Globus pallidus (tissue), 1 donor: ENCODE measurements at regions not wholly inside any gene's neighbourhood (a gene's known extent, or its start where the extent isn't known, plus 50 kb on each side); places are given as distances from the start of the nearest gene placed in this dataset.
"Not testable (repeated sequence)": the region's sequence is repeated elsewhere in the genome, so short reads cannot be mapped to it uniquely, and the experiment has no call there.

ENCODE experiments used
- DNase-seq: peaks from one replicate; pipeline ENCODE4 v3.0.0-alpha.2; 2015; ENCODE audit warnings: low spot score

GRCh38 chr21:38614558-38614957, 116.3 kb upstream of the ERG start:
- no peak for DNase-seq

GRCh38 chr21:38619480-38619879, 121.2 kb upstream of the ERG start:
- DNase-seq, result no peak

- DNase-seq, result no peak
Measured at GRCh38 chr21:38619992-38620479, 121.8 kb upstream of the ERG start.

GRCh38 chr21:38621132-38621531, 122.9 kb upstream of the ERG start:
- DNase-seq, result no peak

- no peak for DNase-seq
Measured at GRCh38 chr21:38622081-38622826, 124.0 kb upstream of the ERG start.

GRCh38 chr21:38622827-38623209, 124.5 kb upstream of the ERG start:
- no peak for DNase-seq

- DNase-seq, result no peak
Measured at GRCh38 chr21:38623552-38623951, 125.3 kb upstream of the ERG start.

GRCh38 chr21:38625000-38625399, 126.7 kb upstream of the ERG start:
- no peak for DNase-seq

GRCh38 chr21:38626306-38626705, 128.0 kb upstream of the ERG start:
- DNase-seq, result no peak

GRCh38 chr21:38628349-38628748, 130.1 kb upstream of the ERG start:
- DNase-seq, result no peak

- DNase-seq, result no peak
Measured at GRCh38 chr21:38631206-38631605, 132.9 kb upstream of the ERG start.

GRCh38 chr21:38631676-38632075, 133.4 kb upstream of the ERG start:
- DNase-seq, result no peak

GRCh38 chr21:38637161-38637560, 138.9 kb upstream of the ERG start:
- DNase-seq, result no peak

- DNase-seq, result no peak
Measured at GRCh38 chr21:38639571-38640354, 141.5 kb upstream of the ERG start.

- not testable (repeated sequence) for DNase-seq
Measured at GRCh38 chr21:38640355-38640742, 142.1 kb upstream of the ERG start.

- no peak for DNase-seq
Measured at GRCh38 chr21:38643404-38644023, 145.2 kb upstream of the ERG start.

GRCh38 chr21:38645282-38645681, 147.0 kb upstream of the ERG start:
- no peak for DNase-seq

GRCh38 chr21:38646213-38646837, 148.0 kb upstream of the ERG start:
- DNase-seq, result no peak

- no peak for DNase-seq
Measured at GRCh38 chr21:38649120-38649519, 150.8 kb upstream of the ERG start.

- DNase-seq, result no peak
Measured at GRCh38 chr21:38651570-38651969, 153.3 kb upstream of the ERG start.

- no peak for DNase-seq
Measured at GRCh38 chr21:38652396-38652795, 153.3 kb upstream of the ETS2 start.

- DNase-seq, result no peak
Measured at GRCh38 chr21:38654580-38654979, 151.1 kb upstream of the ETS2 start.

- no peak for DNase-seq
Measured at GRCh38 chr21:38658511-38658910, 147.2 kb upstream of the ETS2 start.
